ENCODE measurements at regions not wholly inside any gene's neighbourhood (a gene's known extent, or its start where the extent isn't known, plus 50 kb on each side); places are given as distances from the start of the nearest gene placed in this dataset.

DNA sequence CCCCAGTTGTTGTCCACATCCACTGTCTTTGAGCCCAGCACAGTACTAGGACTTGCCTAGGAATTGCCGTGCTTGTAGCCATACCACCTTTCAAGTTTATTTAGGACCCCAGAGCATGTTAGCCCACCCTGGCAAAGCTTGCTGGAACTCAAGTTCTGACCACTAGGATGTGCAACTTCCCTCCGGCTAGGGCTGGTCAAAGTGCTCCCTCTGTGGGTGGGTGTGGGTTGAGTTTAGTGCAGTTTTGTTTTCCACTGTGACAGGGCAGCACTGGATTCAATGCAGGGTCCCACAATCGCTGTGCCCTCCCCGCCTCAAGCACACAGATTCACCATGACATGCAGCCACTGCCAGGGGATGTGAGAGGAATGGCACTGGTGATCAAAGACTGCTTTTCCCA is 96.0 kb downstream of the RASGEF1B start:
- H3K27me3 ChIP-seq (ENCODE audit: insufficient read depth, low read depth) = no peaks in the 10 kb centered on the region
- H3K4me2 ChIP-seq = no peak overlapping the region
- H3K4me1 ChIP-seq (ENCODE audit: low read depth, poor library complexity, severe bottlenecking) = no peaks in the 10 kb centered on the region
- no peak overlapping the region for H3K4me3 ChIP-seq (IDR thresholded peaks at IDR 0.05; ENCODE audit: insufficient read depth, low read depth, low read length)
- no peak overlapping the region for H2AFZ ChIP-seq (ENCODE audit: low read depth)
- no peaks in the 10 kb centered on the region for H3K36me3 ChIP-seq (ENCODE audit: insufficient read depth)
- H4K20me1 ChIP-seq (ENCODE audit: insufficient read depth) = no peaks in the 10 kb centered on the region
- H3K9ac ChIP-seq = no peak overlapping the region
- TF ChIP-seq, protein P1, sequence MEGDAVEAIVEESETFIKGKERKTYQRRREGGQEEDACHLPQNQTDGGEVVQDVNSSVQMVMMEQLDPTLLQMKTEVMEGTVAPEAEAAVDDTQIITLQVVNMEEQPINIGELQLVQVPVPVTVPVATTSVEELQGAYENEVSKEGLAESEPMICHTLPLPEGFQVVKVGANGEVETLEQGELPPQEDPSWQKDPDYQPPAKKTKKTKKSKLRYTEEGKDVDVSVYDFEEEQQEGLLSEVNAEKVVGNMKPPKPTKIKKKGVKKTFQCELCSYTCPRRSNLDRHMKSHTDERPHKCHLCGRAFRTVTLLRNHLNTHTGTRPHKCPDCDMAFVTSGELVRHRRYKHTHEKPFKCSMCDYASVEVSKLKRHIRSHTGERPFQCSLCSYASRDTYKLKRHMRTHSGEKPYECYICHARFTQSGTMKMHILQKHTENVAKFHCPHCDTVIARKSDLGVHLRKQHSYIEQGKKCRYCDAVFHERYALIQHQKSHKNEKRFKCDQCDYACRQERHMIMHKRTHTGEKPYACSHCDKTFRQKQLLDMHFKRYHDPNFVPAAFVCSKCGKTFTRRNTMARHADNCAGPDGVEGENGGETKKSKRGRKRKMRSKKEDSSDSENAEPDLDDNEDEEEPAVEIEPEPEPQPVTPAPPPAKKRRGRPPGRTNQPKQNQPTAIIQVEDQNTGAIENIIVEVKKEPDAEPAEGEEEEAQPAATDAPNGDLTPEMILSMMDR (conservative IDR thresholded peaks at IDR 0.05; ENCODE audit: low read depth, low read length) = no peak
- no peaks in the 10 kb centered on the region for H3K79me2 ChIP-seq (ENCODE audit: insufficient read depth, low read depth)
- H3K27ac ChIP-seq = no peak overlapping the region

- Histone ChIP-seq H3K9ac (no peak overlapping the region), H3K79me2 (ENCODE audit: insufficient read depth, low read depth) (no peaks in the 10 kb centered on the region), H3K27ac (no peak overlapping the region), H3K36me3 (ENCODE audit: insufficient read depth) (no peaks in the 10 kb centered on the region), H3K4me1 (ENCODE audit: low read depth, poor library complexity, severe bottlenecking) (no peaks in the 10 kb centered on the region), H3K4me2 (no peak overlapping the region), H3K4me3 (IDR thresholded peaks at IDR 0.05; ENCODE audit: insufficient read depth, low read depth, low read length) (no peak overlapping the region), H2AFZ (ENCODE audit: low read depth) (no peak overlapping the region), H3K27me3 (ENCODE audit: insufficient read depth, low read depth) (no peaks in the 10 kb centered on the region), H4K20me1 (ENCODE audit: insufficient read depth) (no peaks in the 10 kb centered on the region)
- TF ChIP-seq, protein P1 (conservative IDR thresholded peaks at IDR 0.05; ENCODE audit: low read depth, low read length) = no peak
Observed at GRCh38 chr4:81369886-81370285, 101.8 kb downstream of the RASGEF1B start.

DNA sequence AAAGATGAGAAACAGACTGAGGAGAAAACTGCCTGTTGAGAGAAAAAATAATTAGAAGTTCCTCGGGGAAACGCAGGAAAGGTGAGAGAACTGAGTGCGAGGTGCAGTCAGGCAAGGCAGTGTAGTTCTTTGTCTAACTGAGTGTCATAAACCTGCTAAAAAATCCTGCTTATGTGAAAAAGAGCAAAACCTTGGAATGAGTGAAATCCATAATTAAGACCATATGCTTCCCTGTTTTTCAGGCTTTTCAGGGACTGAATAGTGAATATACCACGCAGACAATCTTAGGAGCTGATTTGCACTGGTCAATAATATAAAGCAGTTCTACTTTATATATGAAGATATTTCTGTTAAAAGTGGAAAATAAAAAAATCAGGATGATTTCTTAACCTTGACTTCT is 104.9 kb downstream of the RASGEF1B start:
- H3K79me2 ChIP-seq (ENCODE audit: insufficient read depth, low read depth) = no peaks in the 10 kb centered on the region
- H3K27me3 ChIP-seq (ENCODE audit: insufficient read depth, low read depth) = no peaks in the 10 kb centered on the region
- H4K20me1 ChIP-seq (ENCODE audit: insufficient read depth) = no peaks in the 10 kb centered on the region
- TF ChIP-seq, protein P1 (conservative IDR thresholded peaks at IDR 0.05; ENCODE audit: low read depth, low read length) = no peak
- no peak overlapping the region for H3K4me2 ChIP-seq
- no peak overlapping the region for H3K9ac ChIP-seq
- H2AFZ ChIP-seq (ENCODE audit: low read depth) = no peak overlapping the region
- H3K4me3 ChIP-seq (IDR thresholded peaks at IDR 0.05; ENCODE audit: insufficient read depth, low read depth, low read length) = no peak overlapping the region
- no peak overlapping the region for H3K27ac ChIP-seq
- H3K36me3 ChIP-seq (ENCODE audit: insufficient read depth) = no peaks in the 10 kb centered on the region
- H3K4me1 ChIP-seq (ENCODE audit: low read depth, poor library complexity, severe bottlenecking) = no peaks in the 10 kb centered on the region

GRCh38 chr4:81360737-81361136 is 111.0 kb downstream of the RASGEF1B start:
- Histone ChIP-seq H3K27ac (no peak overlapping the region), H3K4me3 (IDR thresholded peaks at IDR 0.05; ENCODE audit: insufficient read depth, low read depth, low read length) (no peak overlapping the region), H4K20me1 (ENCODE audit: insufficient read depth) (no peaks in the 10 kb centered on the region), H3K4me1 (ENCODE audit: low read depth, poor library complexity, severe bottlenecking) (no peaks in the 10 kb centered on the region), H3K27me3 (ENCODE audit: insufficient read depth, low read depth) (no peaks in the 10 kb centered on the region), H3K4me2 (no peak overlapping the region), H2AFZ (ENCODE audit: low read depth) (no peak overlapping the region), H3K36me3 (ENCODE audit: insufficient read depth) (no peaks in the 10 kb centered on the region), H3K79me2 (ENCODE audit: insufficient read depth, low read depth) (no peaks in the 10 kb centered on the region), H3K9ac (no peak overlapping the region)
- TF ChIP-seq, protein P1 (conservative IDR thresholded peaks at IDR 0.05; ENCODE audit: low read depth, low read length) = no peak

All from KMS-11 (cell line).